Ascending aorta (tissue), 2 donors: ENCODE measurements at regions not wholly inside any gene's neighbourhood (a gene's known extent, or its start where the extent isn't known, plus 50 kb on each side); places are given as distances from the start of the nearest gene placed in this dataset.

Source experiments
- DNase-seq, 2 donors: peaks; one replicate each; pipeline ENCODE4 v3.0.0-alpha.2; 2019; ENCODE audit warnings: low spot score in 2 of 2
- H3K27ac ChIP-seq, 2 donors: fragments of 200-600 bp; sonication (generic); one replicate each; pipeline ENCODE4 v1.5.1; 2016 to 2017; ENCODE audit warnings: mild to moderate bottlenecking in 1 of 2
- H3K27me3 ChIP-seq: fragments of 200-600 bp; sonication (generic); one replicate; pipeline ENCODE4 v1.5.1; 2017
- H3K36me3 ChIP-seq, 2 donors: fragments of 200-600 bp; sonication (generic); one replicate each; pipeline ENCODE4 v1.5.1; 2016
- H3K4me1 ChIP-seq, 2 donors: fragments of 200-600 bp; sonication (generic); one replicate each; pipeline ENCODE4 v1.5.1; 2016 to 2017; ENCODE audit warnings: mild to moderate bottlenecking in 1 of 2
- H3K4me3 ChIP-seq, 2 donors: fragments of 200-600 bp; sonication (generic); one replicate each; pipeline ENCODE4 v1.5.1; 2016 to 2017; ENCODE audit warnings: mild to moderate bottlenecking in 1 of 2
- H3K9me3 ChIP-seq, 2 donors: fragments of 200-600 bp; sonication (generic); one replicate each; pipeline ENCODE4 v1.5.1; 2016
- intact Hi-C: fragments of 100-400 bp; cut with DNase I; formaldehyde crosslinking; loops from one replicate; pipeline ENCODE4 v1.15.1; 2023
- TF ChIP-seq, protein P1 (sequence below), 3 experiments: fragments of 200-600 bp in 2 of 3; fragments of 450-650 bp in 1 of 3; sonication (generic) in 2 of 3; IDR thresholded peaks; one replicate each; pipeline ENCODE4 v1.5.1; 2016 to 2019; ENCODE audit warnings: antibody characterized with exemption in 3 of 3, mild to moderate bottlenecking in 1 of 3, moderate library complexity in 1 of 3

- Histone ChIP-seq H3K36me3 (no peaks in the 10 kb centered on the region), H3K27me3 (no peaks in the 10 kb centered on the region), H3K9me3 (no peaks in the 10 kb centered on the region), H3K27ac (no peak overlapping the region), H3K4me3 (no peak overlapping the region), H3K4me1 (no peaks in the 10 kb centered on the region)
- TF ChIP-seq, protein P1, sequence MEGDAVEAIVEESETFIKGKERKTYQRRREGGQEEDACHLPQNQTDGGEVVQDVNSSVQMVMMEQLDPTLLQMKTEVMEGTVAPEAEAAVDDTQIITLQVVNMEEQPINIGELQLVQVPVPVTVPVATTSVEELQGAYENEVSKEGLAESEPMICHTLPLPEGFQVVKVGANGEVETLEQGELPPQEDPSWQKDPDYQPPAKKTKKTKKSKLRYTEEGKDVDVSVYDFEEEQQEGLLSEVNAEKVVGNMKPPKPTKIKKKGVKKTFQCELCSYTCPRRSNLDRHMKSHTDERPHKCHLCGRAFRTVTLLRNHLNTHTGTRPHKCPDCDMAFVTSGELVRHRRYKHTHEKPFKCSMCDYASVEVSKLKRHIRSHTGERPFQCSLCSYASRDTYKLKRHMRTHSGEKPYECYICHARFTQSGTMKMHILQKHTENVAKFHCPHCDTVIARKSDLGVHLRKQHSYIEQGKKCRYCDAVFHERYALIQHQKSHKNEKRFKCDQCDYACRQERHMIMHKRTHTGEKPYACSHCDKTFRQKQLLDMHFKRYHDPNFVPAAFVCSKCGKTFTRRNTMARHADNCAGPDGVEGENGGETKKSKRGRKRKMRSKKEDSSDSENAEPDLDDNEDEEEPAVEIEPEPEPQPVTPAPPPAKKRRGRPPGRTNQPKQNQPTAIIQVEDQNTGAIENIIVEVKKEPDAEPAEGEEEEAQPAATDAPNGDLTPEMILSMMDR (IDR thresholded peaks at IDR 0.05): no peak
- no peak for DNase-seq
- intact Hi-C loops: no loop called here
Measured at GRCh38 chr22:49168219-49168813, 659.4 kb downstream of the BRD1 start.

DNA sequence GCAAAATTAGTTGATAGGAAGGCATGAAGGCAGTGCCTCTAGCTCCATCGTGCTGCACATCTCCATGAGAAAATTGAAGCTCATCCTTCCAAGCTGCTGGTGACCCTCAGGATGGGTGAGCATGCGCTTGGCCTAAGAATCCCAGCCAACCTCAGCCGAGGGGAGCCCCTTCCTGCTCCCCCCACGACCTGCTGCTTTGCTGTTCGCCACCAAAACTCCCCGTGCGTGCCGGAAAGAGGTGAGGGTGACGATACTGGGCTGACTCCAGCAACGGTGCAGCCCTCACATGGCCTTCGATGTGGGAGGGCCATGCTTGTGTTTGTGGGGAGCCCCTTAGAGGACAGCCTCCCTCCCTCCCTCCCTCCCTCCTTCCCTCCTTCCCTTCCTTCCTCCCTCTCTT, 660.9 kb downstream of the BRD1 start:
- no peaks in the 10 kb centered on the region for H3K36me3 ChIP-seq
- H3K4me3 ChIP-seq: no peak overlapping the region
- H3K27ac ChIP-seq: no peak overlapping the region
- TF ChIP-seq, protein P1 (IDR thresholded peaks at IDR 0.05): no peak
- no peaks in the 10 kb centered on the region for H3K4me1 ChIP-seq
- DNase-seq: no peak
- no peaks in the 10 kb centered on the region for H3K27me3 ChIP-seq
- H3K9me3 ChIP-seq: no peaks in the 10 kb centered on the region
- intact Hi-C loops: no loop called here

- TF ChIP-seq, protein P1 (IDR thresholded peaks at IDR 0.05): no peak
- intact Hi-C loops: no loop called here
Measured at GRCh38 chr22:49166211-49166610, 661.5 kb downstream of the BRD1 start.

GRCh38 chr22:49164773-49165320, 662.8 kb downstream of the BRD1 start:
- TF ChIP-seq, protein P1 (IDR thresholded peaks at IDR 0.05): no peak
- peaks cover 0 to 5% of the 10 kb centered on the region in 2 donors for H3K4me1 ChIP-seq
- H3K27ac ChIP-seq: no peak overlapping the region
- intact Hi-C loops: no loop called here
- DNase-seq: no peak
- H3K36me3 ChIP-seq: no peaks in the 10 kb centered on the region
- no peak overlapping the region for H3K4me3 ChIP-seq
- no peaks in the 10 kb centered on the region for H3K9me3 ChIP-seq
- H3K27me3 ChIP-seq: no peaks in the 10 kb centered on the region

More at GRCh38 chr22:49166211-49166610, 661.5 kb downstream of the BRD1 start:
- no peaks in the 10 kb centered on the region for H3K36me3 ChIP-seq
- H3K4me3 ChIP-seq: no peak overlapping the region
- no peaks in the 10 kb centered on the region for H3K27me3 ChIP-seq
- no peak for DNase-seq
- no peaks in the 10 kb centered on the region for H3K9me3 ChIP-seq
- H3K27ac ChIP-seq: no peak overlapping the region
- H3K4me1 ChIP-seq: no peaks in the 10 kb centered on the region

DNA sequence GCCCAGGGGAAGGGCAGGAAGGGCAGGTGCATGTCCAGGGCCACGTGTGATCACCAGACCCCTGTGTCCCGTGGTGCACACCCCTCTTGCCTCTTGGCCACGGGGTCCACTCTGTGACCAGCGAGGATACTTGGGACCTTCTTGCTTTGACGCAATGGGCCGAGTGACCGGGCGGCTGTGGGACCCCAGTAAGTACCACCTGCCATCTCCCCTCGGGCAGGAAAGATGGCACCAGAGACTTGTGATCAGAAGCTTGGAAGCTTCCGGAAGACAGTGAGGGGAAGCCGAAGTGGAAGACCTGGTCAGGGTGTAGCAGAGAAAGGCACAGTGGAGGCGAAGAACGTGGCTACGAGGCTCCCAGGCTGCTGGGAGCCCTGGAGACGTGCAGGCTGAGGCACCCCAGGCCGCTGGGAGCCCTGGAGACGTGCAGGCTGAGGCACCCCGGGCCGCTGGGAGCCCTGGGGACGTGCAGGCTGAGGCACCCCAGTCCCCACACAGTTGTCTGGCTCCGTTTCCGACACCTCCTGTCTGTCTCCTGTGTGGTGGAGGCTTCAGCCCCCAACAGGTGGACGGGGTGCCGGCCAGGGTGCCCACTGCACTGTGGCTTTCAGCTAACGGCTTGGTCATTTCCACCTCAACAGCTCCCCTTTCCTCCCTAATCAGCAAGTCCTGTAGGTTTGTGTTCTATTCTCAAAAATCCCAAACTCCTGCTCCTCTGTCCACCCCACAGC, 663.5 kb downstream of the BRD1 start:
- Histone ChIP-seq H3K27me3 (no peaks in the 10 kb centered on the region), H3K4me3 (no peak overlapping the region), H3K27ac (no peak overlapping the region), H3K4me1 (peaks cover 0 to 6% of the 10 kb centered on the region in 2 donors), H3K36me3 (no peaks in the 10 kb centered on the region), H3K9me3 (no peaks in the 10 kb centered on the region)
- TF ChIP-seq, protein P1 (IDR thresholded peaks at IDR 0.05): no peak
- intact Hi-C loops: no loop called here
- DNase-seq: no peak
